D721Med (cell line): ENCODE measurements at regions not wholly inside any gene's neighbourhood (a gene's known extent, or its start where the extent isn't known, plus 50 kb on each side); places are given as distances from the start of the nearest gene placed in this dataset.

Source experiments
- DNase-seq: peaks from one replicate; pipeline ENCODE4 v3.0.0; 2011; ENCODE audit warnings: low spot score; ENCODE audit not compliant: insufficient read length
- FAIRE-seq: peaks from 2 replicates; lab custom pipeline; 2011; peaks lifted over from hg19 to GRCh38; lab: Jason Lieb, UNC
- TF ChIP-seq, protein P1 (sequence below): IDR thresholded peaks from 2 replicates; pipeline ENCODE4 v1.5.1; 2012; ENCODE audit warnings: mild to moderate bottlenecking, control low read depth; ENCODE audit not compliant: insufficient read depth; ENCODE audit errors: missing control alignments

DNA sequence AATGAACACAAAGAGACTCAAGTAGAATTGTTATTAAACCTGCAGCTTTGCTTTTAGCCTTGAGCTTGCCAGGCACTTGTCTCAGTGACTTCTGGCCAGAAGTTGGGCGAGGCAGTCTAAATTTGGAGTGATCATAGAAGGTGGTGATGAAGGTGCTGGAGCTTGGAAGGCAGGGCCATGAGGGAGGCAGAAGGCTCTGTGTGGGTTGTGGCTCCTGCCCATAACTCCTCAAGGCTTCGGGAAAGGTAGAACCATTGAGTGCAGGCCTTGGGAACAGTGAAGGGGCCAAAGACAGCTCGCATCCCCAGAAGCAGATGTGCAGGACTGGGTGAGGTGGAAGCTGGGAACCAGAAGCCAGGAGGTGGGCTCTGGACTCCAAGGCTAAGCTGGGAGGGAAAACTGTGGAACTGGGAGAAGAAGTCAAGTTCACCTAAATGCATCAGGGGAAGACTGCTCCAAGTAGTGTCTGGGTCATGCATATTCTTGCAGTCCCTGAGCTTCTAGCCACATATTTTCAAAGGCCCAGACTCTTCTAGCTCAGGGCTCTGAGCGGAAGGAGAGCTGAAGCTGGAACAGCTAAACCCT, 111.1 kb upstream of the HABP2 start:
- TF ChIP-seq, protein P1, sequence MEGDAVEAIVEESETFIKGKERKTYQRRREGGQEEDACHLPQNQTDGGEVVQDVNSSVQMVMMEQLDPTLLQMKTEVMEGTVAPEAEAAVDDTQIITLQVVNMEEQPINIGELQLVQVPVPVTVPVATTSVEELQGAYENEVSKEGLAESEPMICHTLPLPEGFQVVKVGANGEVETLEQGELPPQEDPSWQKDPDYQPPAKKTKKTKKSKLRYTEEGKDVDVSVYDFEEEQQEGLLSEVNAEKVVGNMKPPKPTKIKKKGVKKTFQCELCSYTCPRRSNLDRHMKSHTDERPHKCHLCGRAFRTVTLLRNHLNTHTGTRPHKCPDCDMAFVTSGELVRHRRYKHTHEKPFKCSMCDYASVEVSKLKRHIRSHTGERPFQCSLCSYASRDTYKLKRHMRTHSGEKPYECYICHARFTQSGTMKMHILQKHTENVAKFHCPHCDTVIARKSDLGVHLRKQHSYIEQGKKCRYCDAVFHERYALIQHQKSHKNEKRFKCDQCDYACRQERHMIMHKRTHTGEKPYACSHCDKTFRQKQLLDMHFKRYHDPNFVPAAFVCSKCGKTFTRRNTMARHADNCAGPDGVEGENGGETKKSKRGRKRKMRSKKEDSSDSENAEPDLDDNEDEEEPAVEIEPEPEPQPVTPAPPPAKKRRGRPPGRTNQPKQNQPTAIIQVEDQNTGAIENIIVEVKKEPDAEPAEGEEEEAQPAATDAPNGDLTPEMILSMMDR, result no peak
- FAIRE-seq (no peak), DNase-seq (no peak)

- FAIRE-seq, result no peak
- TF ChIP-seq, protein P1, result no peak
- no peak for DNase-seq
These were observed 110.5 kb upstream of the HABP2 start for GRCh38 chr10:113442336-113442735.

GRCh38 chr10:113443141-113443925, 109.5 kb upstream of the HABP2 start:
- DNase-seq (no peak), FAIRE-seq (no peak)
- TF ChIP-seq, protein P1, result no peak

GRCh38 chr10:113444766-113445365, 108.0 kb upstream of the HABP2 start:
- FAIRE-seq, result no peak
- DNase-seq, result no peak
- TF ChIP-seq, protein P1, result no peak

DNA sequence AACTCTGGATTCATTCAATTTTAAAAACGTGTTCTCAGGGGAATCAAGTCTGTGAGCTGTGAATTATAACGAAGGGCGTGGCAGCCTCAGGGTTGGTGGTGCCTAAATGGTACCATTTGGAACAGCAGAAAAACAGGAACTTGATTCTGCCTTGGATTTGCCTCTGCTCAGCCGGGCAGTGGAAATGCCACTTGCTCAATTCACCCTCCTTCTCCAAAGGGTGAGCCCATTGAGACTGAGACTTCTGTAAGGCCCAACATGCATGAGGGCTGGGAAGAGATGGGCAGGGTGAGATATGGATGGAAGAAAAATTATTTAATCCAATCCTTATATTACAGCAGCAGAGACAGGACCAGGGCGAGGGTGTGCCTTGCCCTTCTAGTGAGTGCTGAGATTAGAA, 107.1 kb upstream of the HABP2 start:
- no peak for FAIRE-seq
- no peak for DNase-seq
- TF ChIP-seq, protein P1, result no peak

- TF ChIP-seq, protein P1, result no peak
- DNase-seq, result no peak
- FAIRE-seq, result no peak
These were observed 106.1 kb upstream of the HABP2 start for GRCh38 chr10:113446739-113447138.
